Mesenteric fat pad (tissue), 1 donor: ENCODE measurements at regions not wholly inside any gene's neighbourhood (a gene's known extent, or its start where the extent isn't known, plus 50 kb on each side); places are given as distances from the start of the nearest gene placed in this dataset.
"Not testable (repeated sequence)": the region's sequence is repeated elsewhere in the genome, so short reads cannot be mapped to it uniquely, and the experiment has no call there.

Source experiments
- DNase-seq: peaks from one replicate; pipeline ENCODE4 v3.0.0-alpha.2; 2020; ENCODE audit warnings: low spot score
- donor health status: DM: yes; HTN: yes; CAD: no.

GRCh38 chr3:194057570-194058188 lies 78.3 kb upstream of the HES1 start:
- DNase-seq, result no peak

- no peak for DNase-seq
Measured at GRCh38 chr3:194058189-194058571, 77.8 kb upstream of the HES1 start.

GRCh38 chr3:194058753-194059152 lies 77.2 kb upstream of the HES1 start:
- DNase-seq, result no peak

- DNase-seq, result no peak
Measured at GRCh38 chr3:194061421-194062030, 74.4 kb upstream of the HES1 start.

- DNase-seq, result no peak
Measured at GRCh38 chr3:194062830-194063229, 73.1 kb upstream of the HES1 start.

- DNase-seq, result no peak
Measured at GRCh38 chr3:194064380-194065332, 71.3 kb upstream of the HES1 start.

GRCh38 chr3:194067327-194067726 lies 68.6 kb upstream of the HES1 start:
- DNase-seq, result not testable (repeated sequence)

- no peak for DNase-seq
Measured at GRCh38 chr3:194067949-194068362, 68.0 kb upstream of the HES1 start.

- no peak for DNase-seq
Measured at GRCh38 chr3:194069421-194070219, 66.3 kb upstream of the HES1 start.

- no peak for DNase-seq
Measured at GRCh38 chr3:194070220-194070633, 65.7 kb upstream of the HES1 start.

GRCh38 chr3:194070634-194071409 lies 65.1 kb upstream of the HES1 start:
- peak; percentile 95 for DNase-seq

GRCh38 chr3:194072097-194072428 lies 63.9 kb upstream of the HES1 start:
- no peak for DNase-seq

GRCh38 chr3:194072691-194073279 lies 63.2 kb upstream of the HES1 start:
- DNase-seq, result no peak

- DNase-seq, result no peak
Measured at GRCh38 chr3:194073926-194074325, 62.0 kb upstream of the HES1 start.

- DNase-seq, result no peak
Measured at GRCh38 chr3:194075088-194075615, 60.8 kb upstream of the HES1 start.

GRCh38 chr3:194075802-194076460 lies 60.0 kb upstream of the HES1 start:
- DNase-seq, result no peak

GRCh38 chr3:194076475-194076874 lies 59.5 kb upstream of the HES1 start:
- DNase-seq, result no peak

GRCh38 chr3:194077602-194078001 lies 58.3 kb upstream of the HES1 start:
- no peak for DNase-seq

GRCh38 chr3:194078045-194078821 lies 57.7 kb upstream of the HES1 start:
- no peak for DNase-seq
